HG03432 (cell line): ENCODE measurements at regions not wholly inside any gene's neighbourhood (a gene's known extent, or its start where the extent isn't known, plus 50 kb on each side); places are given as distances from the start of the nearest gene placed in this dataset.
"Not testable (repeated sequence)": the region's sequence is repeated elsewhere in the genome, so short reads cannot be mapped to it uniquely, and the experiment has no call there.

ENCODE experiments used
- ATAC-seq: cut with Tn5 transposase; IDR thresholded peaks from one replicate; pipeline ENCODE4 v1.9.1; 2021; ENCODE audit warnings: mild to moderate bottlenecking, moderate library complexity; ENCODE audit not compliant: unreplicated experiment

- no peak for ATAC-seq
Observed at GRCh38 chr1:238485057-238485911, 594.6 kb upstream of the ZP4 start.

GRCh38 chr1:238484121-238484520 lies 593.4 kb upstream of the ZP4 start:
- no peak for ATAC-seq

GRCh38 chr1:238476841-238477240 lies 586.1 kb upstream of the ZP4 start:
- ATAC-seq: no peak

GRCh38 chr1:238475712-238476111 lies 585.0 kb upstream of the ZP4 start:
- no peak for ATAC-seq

- no peak for ATAC-seq
Observed at GRCh38 chr1:238474263-238474662, 583.5 kb upstream of the ZP4 start.

- ATAC-seq: no peak
Observed at GRCh38 chr1:238469146-238469631, 578.5 kb upstream of the ZP4 start.

GRCh38 chr1:238468068-238468467 lies 577.3 kb upstream of the ZP4 start:
- no peak for ATAC-seq

- no peak for ATAC-seq
Observed at GRCh38 chr1:238466459-238466858, 575.7 kb upstream of the ZP4 start.

GRCh38 chr1:238465449-238465848 lies 574.7 kb upstream of the ZP4 start:
- no peak for ATAC-seq

- ATAC-seq: no peak
Observed at GRCh38 chr1:238458899-238459298, 568.2 kb upstream of the ZP4 start.

GRCh38 chr1:238457610-238458009 lies 566.9 kb upstream of the ZP4 start:
- no peak for ATAC-seq

- no peak for ATAC-seq
Observed at GRCh38 chr1:238451781-238452310, 561.1 kb upstream of the ZP4 start.

GRCh38 chr1:238450976-238451375 lies 560.3 kb upstream of the ZP4 start:
- no peak for ATAC-seq

- ATAC-seq: no peak
Observed at GRCh38 chr1:238443687-238444086, 553.0 kb upstream of the ZP4 start.

- ATAC-seq: no peak
Observed at GRCh38 chr1:238439511-238439910, 548.8 kb upstream of the ZP4 start.

- no peak for ATAC-seq
Observed at GRCh38 chr1:238438311-238439270, 547.9 kb upstream of the ZP4 start.

- ATAC-seq: not testable (repeated sequence)
Observed at GRCh38 chr1:238429703-238430102, 539.0 kb upstream of the ZP4 start.

GRCh38 chr1:238419209-238419608 lies 528.5 kb upstream of the ZP4 start:
- no peak for ATAC-seq

GRCh38 chr1:238409932-238410331 lies 519.2 kb upstream of the ZP4 start:
- ATAC-seq: no peak

- ATAC-seq: no peak
Observed at GRCh38 chr1:238409191-238409850, 518.6 kb upstream of the ZP4 start.

GRCh38 chr1:238408737-238409136 lies 518.0 kb upstream of the ZP4 start:
- no peak for ATAC-seq
